ENCODE measurements at regions not wholly inside any gene's neighbourhood (a gene's known extent, or its start where the extent isn't known, plus 50 kb on each side); places are given as distances from the start of the nearest gene placed in this dataset.

DNA sequence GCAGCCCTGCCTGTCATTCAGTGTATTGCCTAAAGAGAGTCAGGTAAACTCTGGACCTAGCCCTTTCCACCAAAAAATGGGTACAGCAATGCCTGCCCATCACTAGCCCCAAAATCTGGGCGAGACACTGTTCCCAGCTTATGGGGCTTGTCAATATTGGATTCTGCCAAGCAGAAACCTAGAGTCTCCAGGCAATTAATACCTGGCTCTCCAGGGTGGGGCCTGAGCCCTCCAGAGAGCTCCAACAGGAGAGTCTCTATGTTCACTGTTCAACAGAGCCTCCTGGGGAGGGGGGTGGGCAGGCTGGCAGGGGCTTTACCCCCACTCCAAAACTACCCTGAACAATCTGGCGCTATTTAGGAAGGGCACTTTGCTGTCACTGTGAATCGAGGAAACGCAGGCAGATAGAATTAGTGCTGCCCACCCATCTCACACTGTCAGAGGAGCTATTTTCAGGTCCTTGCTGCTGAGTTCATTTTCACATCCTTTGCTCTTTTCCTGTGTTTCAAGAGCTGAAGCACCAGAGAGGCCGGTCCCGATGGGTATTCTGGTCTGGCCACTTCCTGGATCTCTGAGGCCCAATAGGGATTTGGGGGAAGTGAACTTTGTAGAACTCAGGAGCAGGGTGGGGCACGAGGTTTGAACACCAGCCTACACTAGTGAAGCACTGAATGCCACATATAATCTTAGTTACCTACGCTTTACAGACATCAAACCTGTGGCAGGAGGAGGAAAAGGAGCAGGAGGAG, 121.8 kb downstream of the C5orf15 start:
- TF ChIP-seq CTBP1 (IDR thresholded peaks at IDR 0.05; ENCODE audit: borderline replicate concordance): no peak
- no peak for TF ChIP-seq FOXK2 (IDR thresholded peaks at IDR 0.05)
- no peak for TF ChIP-seq SP1 (IDR thresholded peaks at IDR 0.05)
- TF ChIP-seq FOXM1 (IDR thresholded peaks at IDR 0.05; ENCODE audit: borderline replicate concordance): no peak
- no peak for TF ChIP-seq BHLHE40 (IDR thresholded peaks at IDR 0.05; ENCODE audit: borderline replicate concordance)
- TF ChIP-seq SUZ12 (IDR thresholded peaks at IDR 0.05): no peak
- TF ChIP-seq ELF4 (IDR thresholded peaks at IDR 0.05): no peak
- TF ChIP-seq ZNF384 (IDR thresholded peaks at IDR 0.05): no peak

Measured in HEK293T (cell line).